ENCODE measurements at regions not wholly inside any gene's neighbourhood (a gene's known extent, or its start where the extent isn't known, plus 50 kb on each side); places are given as distances from the start of the nearest gene placed in this dataset.

- H3K4me1 Mint-ChIP-seq (ENCODE audit: unreplicated experiment) = no peaks in the 10 kb centered on the region
- H3K27ac Mint-ChIP-seq (ENCODE audit: unreplicated experiment) = no peak overlapping the region
- no peak for DNase-seq (ENCODE audit: extremely low spot score, unreplicated experiment)
- no peak overlapping the region for H3K4me3 Mint-ChIP-seq (ENCODE audit: unreplicated experiment)
- no peak for TF ChIP-seq CTCF (IDR thresholded peaks at IDR 0.05)
- no peaks in the 10 kb centered on the region for H3K9me3 Mint-ChIP-seq (ENCODE audit: unreplicated experiment)
- H3K27me3 Mint-ChIP-seq (ENCODE audit: unreplicated experiment) = peaks cover 2% of the 10 kb centered on the region
- no peaks in the 10 kb centered on the region for H3K36me3 Mint-ChIP-seq (ENCODE audit: unreplicated experiment)
Observed at GRCh38 chr12:85531341-85531740, 251.3 kb downstream of the ALX1 start.

DNA sequence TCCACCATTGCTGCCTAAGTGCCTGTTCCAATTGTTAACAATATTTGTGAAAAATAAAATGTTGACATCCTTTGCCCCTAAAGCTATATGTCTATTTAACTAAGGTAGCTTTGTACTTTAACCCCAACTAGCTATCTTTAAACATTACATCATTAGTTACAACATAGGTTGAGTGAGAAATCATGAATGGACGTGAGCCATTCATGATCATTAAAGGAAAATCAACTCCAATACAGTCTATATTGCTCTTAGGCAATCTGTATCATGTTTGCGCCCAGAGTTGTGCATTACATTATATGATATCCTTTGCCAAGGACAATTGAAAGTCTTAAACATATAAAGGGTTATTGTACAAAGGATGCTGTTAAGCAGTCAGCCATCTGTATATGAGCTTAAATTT lies 269.6 kb downstream of the ALX1 start:
- Mint-ChIP-seq H3K27ac (ENCODE audit: unreplicated experiment) (no peak overlapping the region), H3K4me3 (ENCODE audit: unreplicated experiment) (no peak overlapping the region), H3K4me1 (ENCODE audit: unreplicated experiment) (no peaks in the 10 kb centered on the region), H3K36me3 (ENCODE audit: unreplicated experiment) (no peaks in the 10 kb centered on the region), H3K9me3 (ENCODE audit: unreplicated experiment) (no peaks in the 10 kb centered on the region), H3K27me3 (ENCODE audit: unreplicated experiment) (peaks cover 4% of the 10 kb centered on the region)
- TF ChIP-seq CTCF (IDR thresholded peaks at IDR 0.05) = no peak
- no peak for DNase-seq (ENCODE audit: extremely low spot score, unreplicated experiment)

- no peak for TF ChIP-seq CTCF (IDR thresholded peaks at IDR 0.05)
- H3K27ac Mint-ChIP-seq (ENCODE audit: unreplicated experiment) = no peak overlapping the region
- H3K9me3 Mint-ChIP-seq (ENCODE audit: unreplicated experiment) = no peaks in the 10 kb centered on the region
- no peaks in the 10 kb centered on the region for H3K4me1 Mint-ChIP-seq (ENCODE audit: unreplicated experiment)
- no peak overlapping the region for H3K4me3 Mint-ChIP-seq (ENCODE audit: unreplicated experiment)
- DNase-seq (ENCODE audit: extremely low spot score, unreplicated experiment) = no peak
- H3K27me3 Mint-ChIP-seq (ENCODE audit: unreplicated experiment) = peaks cover 4% of the 10 kb centered on the region
- no peaks in the 10 kb centered on the region for H3K36me3 Mint-ChIP-seq (ENCODE audit: unreplicated experiment)
Observed at GRCh38 chr12:85550924-85551323, 270.9 kb downstream of the ALX1 start.

DNA sequence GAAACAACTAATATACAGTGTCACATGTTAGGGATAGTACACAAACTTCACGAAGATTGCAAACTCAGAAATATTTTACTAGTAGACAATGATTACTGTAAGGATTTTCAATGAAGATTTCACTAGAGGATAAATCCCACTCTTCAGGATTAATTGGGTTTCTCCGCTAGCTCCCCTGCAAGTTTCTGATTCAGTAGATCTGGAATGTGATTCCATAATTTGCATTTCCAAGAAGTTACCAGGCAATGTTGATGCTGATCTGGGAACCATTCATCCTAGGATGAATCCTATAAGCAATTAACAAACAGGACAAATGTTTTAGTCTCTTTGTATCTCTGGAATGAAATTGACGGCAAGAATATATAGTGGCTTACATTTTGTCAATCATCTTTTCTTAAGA lies 272.4 kb downstream of the ALX1 start:
- TF ChIP-seq CTCF (IDR thresholded peaks at IDR 0.05) = no peak
- Mint-ChIP-seq H3K4me1 (ENCODE audit: unreplicated experiment) (no peaks in the 10 kb centered on the region), H3K9me3 (ENCODE audit: unreplicated experiment) (no peaks in the 10 kb centered on the region), H3K27me3 (ENCODE audit: unreplicated experiment) (peaks cover 4% of the 10 kb centered on the region), H3K4me3 (ENCODE audit: unreplicated experiment) (no peak overlapping the region), H3K36me3 (ENCODE audit: unreplicated experiment) (no peaks in the 10 kb centered on the region), H3K27ac (ENCODE audit: unreplicated experiment) (no peak overlapping the region)
- DNase-seq (ENCODE audit: extremely low spot score, unreplicated experiment) = no peak

DNA sequence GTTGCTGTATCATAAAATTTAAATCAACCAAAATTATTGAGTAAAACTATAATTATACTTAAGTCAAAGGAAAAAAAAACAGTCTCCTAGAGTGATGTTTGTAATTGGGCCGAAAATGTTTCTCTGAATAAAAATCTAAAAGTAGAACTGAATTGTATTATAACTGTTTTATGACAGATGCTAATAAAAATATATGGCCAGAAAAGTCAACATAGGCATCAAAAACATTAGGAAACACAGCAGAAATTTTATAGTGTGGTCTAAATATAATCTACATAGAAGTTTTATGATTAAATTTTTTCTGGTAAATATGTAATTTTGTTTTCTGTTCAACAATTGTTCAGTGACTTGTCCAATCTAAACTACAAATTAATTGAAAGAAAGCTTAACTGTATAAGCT lies 277.8 kb downstream of the ALX1 start:
- Mint-ChIP-seq H3K9me3 (ENCODE audit: unreplicated experiment) (no peaks in the 10 kb centered on the region), H3K27me3 (ENCODE audit: unreplicated experiment) (no peaks in the 10 kb centered on the region), H3K27ac (ENCODE audit: unreplicated experiment) (no peak overlapping the region), H3K4me3 (ENCODE audit: unreplicated experiment) (no peak overlapping the region), H3K4me1 (ENCODE audit: unreplicated experiment) (no peaks in the 10 kb centered on the region), H3K36me3 (ENCODE audit: unreplicated experiment) (no peaks in the 10 kb centered on the region)
- no peak for TF ChIP-seq CTCF (IDR thresholded peaks at IDR 0.05)
- no peak for DNase-seq (ENCODE audit: extremely low spot score, unreplicated experiment)
